ENCODE measurements at regions not wholly inside any gene's neighbourhood (a gene's known extent, or its start where the extent isn't known, plus 50 kb on each side); places are given as distances from the start of the nearest gene placed in this dataset.

GRCh38 chr11:129700701-129701100, 114.9 kb upstream of the TMEM45B start:
- no peak for DNase-seq

- DNase-seq = no peak
Measured at GRCh38 chr11:129701706-129702105, 113.9 kb upstream of the TMEM45B start.

- DNase-seq = no peak
Measured at GRCh38 chr11:129702410-129703398, 112.9 kb upstream of the TMEM45B start.

- no peak for DNase-seq
Measured at GRCh38 chr11:129703846-129704245, 111.8 kb upstream of the TMEM45B start.

- peak; percentile 8 for DNase-seq
Measured at GRCh38 chr11:129704831-129705230, 110.8 kb upstream of the TMEM45B start.

- no peak for DNase-seq
Measured at GRCh38 chr11:129705341-129705740, 110.3 kb upstream of the TMEM45B start.

GRCh38 chr11:129705933-129706332, 109.7 kb upstream of the TMEM45B start:
- DNase-seq = peak; percentile 4

- peak; percentile 40 for DNase-seq
Measured at GRCh38 chr11:129709801-129710398, 105.7 kb upstream of the TMEM45B start.

- DNase-seq = no peak
Measured at GRCh38 chr11:129710423-129710822, 105.2 kb upstream of the TMEM45B start.

GRCh38 chr11:129711760-129712159, 103.9 kb upstream of the TMEM45B start:
- no peak for DNase-seq

- peak; percentile 7 for DNase-seq
Measured at GRCh38 chr11:129712486-129713240, 103.0 kb upstream of the TMEM45B start.

- peak; percentile 7 for DNase-seq
Measured at GRCh38 chr11:129719037-129719436, 96.6 kb upstream of the TMEM45B start.

- peak; percentile 17 for DNase-seq
Measured at GRCh38 chr11:129720156-129720555, 95.5 kb upstream of the TMEM45B start.

GRCh38 chr11:129720994-129721393, 94.7 kb upstream of the TMEM45B start:
- no peak for DNase-seq

GRCh38 chr11:129721685-129722084, 94.0 kb upstream of the TMEM45B start:
- DNase-seq = peak; percentile 28

GRCh38 chr11:129722529-129722928, 93.1 kb upstream of the TMEM45B start:
- no peak for DNase-seq

- no peak for DNase-seq
Measured at GRCh38 chr11:129723146-129723760, 92.4 kb upstream of the TMEM45B start.

GRCh38 chr11:129723761-129724162, 91.9 kb upstream of the TMEM45B start:
- DNase-seq = no peak

GRCh38 chr11:129724866-129725265, 90.8 kb upstream of the TMEM45B start:
- no peak for DNase-seq

- DNase-seq = no peak
Measured at GRCh38 chr11:129726179-129726578, 89.5 kb upstream of the TMEM45B start.

- DNase-seq = no peak
Measured at GRCh38 chr11:129728581-129728980, 87.1 kb upstream of the TMEM45B start.

- no peak for DNase-seq
Measured at GRCh38 chr11:129729216-129729615, 86.4 kb upstream of the TMEM45B start.

GRCh38 chr11:129729823-129730222, 85.8 kb upstream of the TMEM45B start:
- DNase-seq = no peak
